Body of pancreas (tissue), 4 donors: ENCODE measurements at regions not wholly inside any gene's neighbourhood (a gene's known extent, or its start where the extent isn't known, plus 50 kb on each side); places are given as distances from the start of the nearest gene placed in this dataset.

ENCODE experiments used
- ATAC-seq: fragments of 150-250 bp; one replicate; pipeline ENCODE4 v1.9.1; 2016
- DNase-seq, 4 donors: peaks; one replicate each; pipeline ENCODE4 v3.0.0-alpha.2; 2019
- H3K27ac ChIP-seq, 4 donors: fragments of 200-600 bp; sonication (generic); 1 replicate in 3 of 4; 2 replicates in 1 of 4; pipeline versions ENCODE4 v1.5.1 to v1.6.1; 2016 to 2019; ENCODE audit warnings: mild to moderate bottlenecking in 1 of 4, mixed read lengths in 1 of 4, moderate library complexity in 1 of 4
- H3K27me3 ChIP-seq, 2 donors: fragments of 200-600 bp; sonication (generic); one replicate each; pipeline ENCODE4 v1.6.0; 2016; ENCODE audit warnings: mild to moderate bottlenecking in 1 of 2
- H3K36me3 ChIP-seq, 2 donors: fragments of 200-600 bp; sonication (generic); replicated peaks in 1 of 2; 2 replicates each; pipeline ENCODE4 v1.5.1; 2016; ENCODE audit warnings: low read depth in 2 of 2; ENCODE audit not compliant: insufficient read depth in 1 of 2
- H3K4me1 ChIP-seq: fragments of 200-600 bp; sonication (generic); one replicate; pipeline ENCODE4 v1.6.0; 2016
- H3K4me3 ChIP-seq, 2 donors: fragments of 200-600 bp; sonication (generic); 1 replicate in 1 of 2; 2 replicates in 1 of 2; pipeline ENCODE4 v1.5.1; 2016 to 2019
- H3K9me3 ChIP-seq, 3 donors: fragments of 200-600 bp; sonication (generic); 1 replicate in 2 of 3; 2 replicates in 1 of 3; pipeline ENCODE4 v1.5.1; 2016
- POLR2A ChIP-seq, 3 donors: fragments of 450-650 bp; IDR thresholded peaks; one replicate each; pipeline ENCODE4 v1.6.1; 2016; ENCODE audit warnings: antibody characterized with exemption in 3 of 3, mild to moderate bottlenecking in 2 of 3
- WGBS, 2 donors: methylation state at CpG; one replicate each; pipeline ENCODE4 v1.1.5; 2017; 5-methylcytosine and 5-hydroxymethylcytosine counted together
- intact Hi-C: fragments of 100-400 bp; cut with DNase I; formaldehyde crosslinking; loops from one replicate; pipeline ENCODE4 v1.15.1; 2023
- TF ChIP-seq, protein P1 (sequence below), 7 experiments: fragments of 450-650 bp in 4 of 7; fragments of 200-600 bp in 3 of 7; sonication (generic) in 3 of 7; IDR thresholded peaks; one replicate each; pipeline ENCODE4 v1.5.1; 2016 to 2019; ENCODE audit warnings: antibody characterized with exemption in 7 of 7

DNA sequence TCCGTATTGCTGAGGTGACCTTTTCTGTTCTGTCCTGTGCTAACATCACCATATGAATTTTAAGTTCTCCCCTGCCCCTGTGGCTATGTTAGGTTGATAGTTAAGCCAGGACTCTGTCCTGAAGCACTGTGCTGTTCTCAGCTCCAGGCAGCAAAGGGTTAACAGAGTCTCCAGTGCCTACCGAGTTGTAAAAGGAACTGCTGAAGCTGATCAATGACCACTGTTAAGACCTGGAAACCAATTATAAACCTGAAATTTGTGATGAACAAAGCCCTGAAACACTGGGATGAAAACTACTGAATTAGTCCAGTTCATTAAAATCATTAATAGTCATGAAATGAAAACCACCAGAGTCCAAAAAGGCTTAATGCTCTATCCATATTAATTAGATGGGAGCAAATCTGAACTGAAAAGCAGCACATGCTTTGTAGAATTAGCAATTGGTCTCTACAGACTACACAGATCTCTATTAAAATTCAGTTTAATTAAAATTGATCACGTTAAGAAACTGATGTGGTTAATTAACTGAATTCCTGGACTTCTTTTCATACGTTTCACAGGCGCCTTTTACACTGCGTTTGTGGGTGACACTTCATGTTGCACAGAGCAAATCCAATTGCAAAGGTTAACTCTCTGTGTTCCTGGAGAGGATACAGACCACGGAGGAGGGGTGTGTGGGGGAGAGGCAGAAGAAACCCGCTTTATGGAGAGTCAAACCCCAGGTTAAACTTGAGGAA lies 188.5 kb upstream of the MPPED2 start:
- no peaks in the 10 kb centered on the region for H3K9me3 ChIP-seq
- 20 to 23% methylated on average over 8 of the region's 8 CpGs for WGBS, 2 donors
- no peaks in the 10 kb centered on the region for H3K36me3 ChIP-seq
- DNase-seq: no peak
- no peak for TF ChIP-seq POLR2A (IDR thresholded peaks at IDR 0.05)
- TF ChIP-seq, protein P1, sequence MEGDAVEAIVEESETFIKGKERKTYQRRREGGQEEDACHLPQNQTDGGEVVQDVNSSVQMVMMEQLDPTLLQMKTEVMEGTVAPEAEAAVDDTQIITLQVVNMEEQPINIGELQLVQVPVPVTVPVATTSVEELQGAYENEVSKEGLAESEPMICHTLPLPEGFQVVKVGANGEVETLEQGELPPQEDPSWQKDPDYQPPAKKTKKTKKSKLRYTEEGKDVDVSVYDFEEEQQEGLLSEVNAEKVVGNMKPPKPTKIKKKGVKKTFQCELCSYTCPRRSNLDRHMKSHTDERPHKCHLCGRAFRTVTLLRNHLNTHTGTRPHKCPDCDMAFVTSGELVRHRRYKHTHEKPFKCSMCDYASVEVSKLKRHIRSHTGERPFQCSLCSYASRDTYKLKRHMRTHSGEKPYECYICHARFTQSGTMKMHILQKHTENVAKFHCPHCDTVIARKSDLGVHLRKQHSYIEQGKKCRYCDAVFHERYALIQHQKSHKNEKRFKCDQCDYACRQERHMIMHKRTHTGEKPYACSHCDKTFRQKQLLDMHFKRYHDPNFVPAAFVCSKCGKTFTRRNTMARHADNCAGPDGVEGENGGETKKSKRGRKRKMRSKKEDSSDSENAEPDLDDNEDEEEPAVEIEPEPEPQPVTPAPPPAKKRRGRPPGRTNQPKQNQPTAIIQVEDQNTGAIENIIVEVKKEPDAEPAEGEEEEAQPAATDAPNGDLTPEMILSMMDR (IDR thresholded peaks at IDR 0.05): no peak
- intact Hi-C loops: no loop called here
- no peak for ATAC-seq
- H3K27me3 ChIP-seq: no peaks in the 10 kb centered on the region
- no peak overlapping the region for H3K4me3 ChIP-seq
- no peak overlapping the region for H3K27ac ChIP-seq
- H3K4me1 ChIP-seq: no peaks in the 10 kb centered on the region

DNA sequence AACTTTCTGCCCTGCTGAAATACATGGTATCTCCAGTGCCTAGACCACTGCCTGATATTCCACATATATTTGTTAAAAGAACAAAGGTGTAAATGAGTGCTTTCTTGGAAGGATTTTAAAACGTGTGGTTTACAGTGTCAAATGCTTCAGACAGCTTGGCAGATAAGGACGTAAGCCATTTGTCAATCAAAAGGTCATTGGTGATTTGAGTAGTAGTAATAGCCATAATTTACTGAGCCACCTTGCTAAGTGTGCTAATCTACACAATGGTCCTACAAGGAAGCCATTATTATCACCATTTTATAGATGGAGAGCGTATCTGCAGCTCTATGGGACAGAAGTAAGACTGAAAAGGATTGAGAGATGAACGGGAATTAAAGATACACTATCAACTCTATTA lies 186.8 kb upstream of the MPPED2 start:
- Histone ChIP-seq H3K9me3 (no peaks in the 10 kb centered on the region), H3K4me1 (no peaks in the 10 kb centered on the region), H3K36me3 (no peaks in the 10 kb centered on the region), H3K4me3 (no peak overlapping the region), H3K27ac (no peak overlapping the region), H3K27me3 (no peaks in the 10 kb centered on the region)
- DNase-seq (no peak), ATAC-seq (no peak)
- 33 to 46% methylated on average over 4 of the region's 4 CpGs for WGBS, 2 donors
- TF ChIP-seq, protein P1 (IDR thresholded peaks at IDR 0.05): no peak
- TF ChIP-seq POLR2A (IDR thresholded peaks at IDR 0.05): no peak
- intact Hi-C loops: no loop called here

DNA sequence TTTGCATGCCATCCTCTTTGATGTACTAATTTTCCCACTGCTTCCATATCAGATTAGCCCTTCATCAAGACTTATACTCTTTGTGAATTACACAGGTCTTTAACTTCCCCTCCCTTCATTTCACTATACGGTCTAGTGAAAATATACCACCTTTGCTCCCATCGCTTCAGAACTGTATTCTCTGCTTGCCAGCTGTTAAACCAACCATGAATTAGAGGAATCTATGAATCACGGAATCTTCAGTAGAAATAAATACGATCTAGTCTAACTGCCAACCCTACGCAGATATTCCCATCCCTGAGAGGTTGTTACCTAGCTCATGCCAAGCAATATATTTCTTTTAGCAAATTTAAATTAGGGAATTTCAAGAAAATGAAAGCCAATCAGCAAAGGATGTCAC lies 177.8 kb upstream of the MPPED2 start:
- Histone ChIP-seq H3K27me3 (no peaks in the 10 kb centered on the region), H3K9me3 (no peaks in the 10 kb centered on the region), H3K27ac (no peak overlapping the region), H3K4me3 (no peak overlapping the region), H3K36me3 (no peaks in the 10 kb centered on the region), H3K4me1 (no peaks in the 10 kb centered on the region)
- DNase-seq (no peak), ATAC-seq (no peak)
- TF ChIP-seq, protein P1 (IDR thresholded peaks at IDR 0.05): no peak
- no peak for TF ChIP-seq POLR2A (IDR thresholded peaks at IDR 0.05)
- WGBS, 2 donors: 70 to 85% methylated on average over 5 of the region's 5 CpGs
- intact Hi-C loops: no loop called here

DNA sequence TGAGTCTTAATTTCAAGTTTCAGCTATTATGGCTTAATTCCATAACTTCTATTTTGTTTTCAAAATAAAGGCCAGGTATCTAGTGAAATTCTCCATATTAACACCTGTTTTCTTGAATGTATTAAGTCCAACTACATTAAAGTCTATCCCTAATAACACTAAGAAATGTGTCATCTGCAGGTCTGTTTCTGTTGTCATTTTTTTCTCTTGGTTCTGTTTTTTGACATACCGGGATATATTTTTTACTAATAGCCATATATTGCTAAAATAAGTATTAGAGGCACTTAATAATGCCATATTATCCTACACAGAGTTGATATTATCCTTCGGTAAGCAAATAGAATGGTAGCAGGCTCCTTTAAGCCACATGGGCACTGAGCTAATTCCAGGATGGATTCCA lies 176.0 kb upstream of the MPPED2 start:
- no peak for ATAC-seq
- Histone ChIP-seq H3K27me3 (no peaks in the 10 kb centered on the region), H3K4me1 (no peaks in the 10 kb centered on the region), H3K36me3 (no peaks in the 10 kb centered on the region), H3K4me3 (no peak overlapping the region), H3K27ac (no peak overlapping the region), H3K9me3 (no peaks in the 10 kb centered on the region)
- DNase-seq: no peak
- no peak for TF ChIP-seq POLR2A (IDR thresholded peaks at IDR 0.05)
- TF ChIP-seq, protein P1 (IDR thresholded peaks at IDR 0.05): no peak
- intact Hi-C loops: no loop called here
- 68 to 72% methylated on average over 2 of the region's 2 CpGs for WGBS, 2 donors

DNA sequence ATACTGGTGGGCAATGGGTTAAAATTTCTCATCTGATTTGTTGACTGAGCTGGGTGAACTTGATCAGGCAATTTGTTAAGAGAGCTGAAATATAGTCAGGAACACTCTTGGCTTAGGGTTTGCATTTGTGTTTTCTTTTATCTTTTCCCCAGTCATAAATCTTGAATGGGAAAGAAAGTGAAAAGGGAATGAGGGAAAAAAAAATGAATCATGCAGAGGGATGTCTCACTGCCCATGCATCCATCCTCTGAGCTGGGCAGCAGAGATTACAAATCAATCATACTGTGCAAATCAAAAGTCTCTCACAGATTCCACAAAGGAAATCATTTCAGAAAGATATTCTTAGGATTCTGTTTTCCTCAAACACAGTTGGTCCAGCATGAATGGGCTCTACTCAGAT lies 174.2 kb upstream of the MPPED2 start:
- Histone ChIP-seq H3K27me3 (no peaks in the 10 kb centered on the region), H3K36me3 (no peaks in the 10 kb centered on the region), H3K27ac (no peak overlapping the region), H3K9me3 (no peaks in the 10 kb centered on the region), H3K4me3 (no peak overlapping the region), H3K4me1 (no peaks in the 10 kb centered on the region)
- intact Hi-C loops: no loop called here
- no peak for ATAC-seq
- DNase-seq: no peak
- TF ChIP-seq POLR2A (IDR thresholded peaks at IDR 0.05): no peak
- TF ChIP-seq, protein P1 (IDR thresholded peaks at IDR 0.05): no peak
